ENCODE measurements at regions not wholly inside any gene's neighbourhood (a gene's known extent, or its start where the extent isn't known, plus 50 kb on each side); places are given as distances from the start of the nearest gene placed in this dataset.
"Not testable (repeated sequence)": the region's sequence is repeated elsewhere in the genome, so short reads cannot be mapped to it uniquely, and the experiment has no call there.

DNA sequence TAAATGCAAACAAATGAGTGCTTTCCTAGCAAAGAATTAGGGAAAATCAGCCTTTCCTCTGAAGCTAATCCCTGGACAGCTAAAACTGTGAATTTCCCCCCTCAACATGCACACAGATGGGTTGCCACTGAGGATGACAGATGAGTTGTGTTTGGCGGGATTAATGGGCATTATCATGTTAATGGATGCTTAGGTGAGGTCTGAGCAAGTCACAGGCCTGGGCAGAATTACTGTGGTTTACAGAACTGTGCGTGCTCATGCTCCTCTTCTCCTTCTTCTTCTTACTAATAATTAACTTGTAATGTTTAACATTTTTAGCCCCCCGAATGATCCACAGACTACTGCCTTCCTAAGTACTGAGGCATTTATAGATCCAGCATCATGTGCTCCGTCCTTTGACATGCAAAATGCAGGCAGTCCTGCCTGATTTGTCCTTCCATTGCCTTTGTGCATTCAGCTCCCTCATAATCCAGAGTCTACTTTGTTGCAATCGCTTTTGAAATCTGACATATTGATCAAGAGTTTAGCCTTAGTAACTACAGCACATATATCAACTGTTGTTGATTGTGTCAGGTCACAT lies 753.4 kb upstream of the MMS22L start:
- DNase-seq (ENCODE audit: low spot score), result no peak

GRCh38 chr6:98037571-98037970 lies 754.6 kb upstream of the MMS22L start:
- DNase-seq (ENCODE audit: low spot score), result no peak

GRCh38 chr6:98039443-98039842 lies 756.4 kb upstream of the MMS22L start:
- DNase-seq (ENCODE audit: low spot score), result no peak

GRCh38 chr6:98039904-98040607 lies 757.0 kb upstream of the MMS22L start:
- peak; percentile 16 for DNase-seq (ENCODE audit: low spot score)

DNA sequence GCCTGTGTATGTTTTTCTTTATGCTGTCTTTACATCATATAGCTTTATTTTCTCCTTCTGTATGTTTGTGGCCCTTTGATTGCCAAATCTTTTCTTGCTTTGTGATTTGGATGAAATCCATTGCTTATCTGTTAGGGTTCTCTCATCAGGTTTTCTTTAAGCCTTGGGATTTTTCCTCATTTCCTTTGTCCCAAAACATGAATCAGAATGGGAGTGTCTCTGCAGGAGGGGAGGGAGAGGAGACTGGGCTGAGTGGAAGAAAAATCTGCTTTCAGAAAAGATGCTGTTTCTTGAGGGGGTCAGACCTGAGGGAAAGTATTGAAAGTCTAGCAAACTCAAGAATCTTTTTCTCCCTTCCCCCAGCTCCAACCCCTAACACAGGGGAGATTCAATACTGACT lies 758.0 kb upstream of the MMS22L start:
- no peak for DNase-seq (ENCODE audit: low spot score)

GRCh38 chr6:98041921-98042320 lies 758.9 kb upstream of the MMS22L start:
- no peak for DNase-seq (ENCODE audit: low spot score)

DNA sequence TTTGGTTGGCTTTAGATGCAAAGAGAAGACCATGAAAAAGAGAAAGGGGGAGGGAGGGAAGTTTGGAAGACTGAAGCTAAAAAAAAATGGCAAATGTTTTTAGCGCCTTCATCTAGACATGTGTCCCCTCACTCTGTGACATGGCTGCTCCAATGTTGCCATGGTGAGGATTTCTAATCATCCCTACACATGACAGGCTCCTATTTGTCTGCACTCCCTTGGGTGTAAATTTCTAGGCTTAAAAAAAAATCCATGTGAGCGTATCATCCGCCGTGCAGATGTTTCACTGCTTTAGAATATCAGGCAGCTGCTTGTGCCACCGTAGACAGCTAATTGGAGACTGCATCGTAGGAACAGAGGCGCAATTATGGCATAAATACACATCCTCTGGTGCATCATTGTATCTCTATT lies 761.1 kb upstream of the MMS22L start:
- DNase-seq (ENCODE audit: low spot score), result no peak

DNA sequence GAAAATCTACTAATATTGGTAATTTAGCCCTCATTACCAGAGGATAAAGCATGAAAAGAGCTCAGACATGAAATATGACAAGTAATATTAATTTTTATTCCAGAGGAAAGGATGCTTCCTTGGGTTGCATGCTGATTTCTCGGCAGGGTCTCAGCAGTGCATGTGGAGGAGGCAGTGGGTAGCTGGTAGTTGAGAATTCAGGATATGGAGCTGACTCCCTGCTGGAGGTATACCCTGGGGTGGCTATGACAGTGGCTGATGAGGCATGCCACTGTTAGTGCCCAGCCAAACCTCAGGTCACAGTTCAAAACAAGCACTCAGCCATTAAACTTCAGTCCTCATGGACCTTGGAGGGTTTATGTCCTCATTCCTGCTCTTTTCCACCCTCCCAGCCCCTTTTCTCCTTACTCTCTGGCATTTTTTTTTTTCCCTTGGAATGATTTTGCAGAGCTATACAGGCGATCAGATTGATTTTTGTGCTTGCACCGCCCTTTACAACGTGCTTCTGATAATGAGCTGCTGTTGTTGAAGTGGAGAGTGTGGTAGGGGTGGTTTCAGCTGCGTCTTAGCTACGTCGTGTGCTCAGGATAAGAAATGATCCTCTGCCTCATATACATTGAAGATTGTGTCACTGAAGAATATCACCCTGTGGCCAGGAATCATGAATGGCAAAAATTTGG lies 761.9 kb upstream of the MMS22L start:
- DNase-seq (ENCODE audit: low spot score), result no peak

DNA sequence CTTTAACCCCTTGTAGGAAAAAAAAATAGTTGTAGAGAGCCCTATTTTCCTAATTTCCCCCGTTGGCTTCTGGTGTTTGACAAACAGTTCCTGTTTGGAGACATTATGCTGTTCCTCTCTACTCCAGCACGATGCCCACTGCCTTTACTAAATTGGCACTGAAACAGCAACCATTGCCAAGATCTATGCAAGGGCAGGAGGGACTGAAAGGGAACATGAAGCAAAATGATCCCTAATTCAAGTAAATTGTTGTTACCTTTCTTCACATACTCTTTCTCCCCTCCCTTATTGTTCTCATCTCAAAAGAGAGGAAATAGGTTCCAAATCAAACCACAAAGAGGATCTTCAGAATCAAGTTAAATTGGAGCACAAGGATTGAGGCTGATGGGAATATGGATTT lies 764.1 kb upstream of the MMS22L start:
- no peak for DNase-seq (ENCODE audit: low spot score)

DNA sequence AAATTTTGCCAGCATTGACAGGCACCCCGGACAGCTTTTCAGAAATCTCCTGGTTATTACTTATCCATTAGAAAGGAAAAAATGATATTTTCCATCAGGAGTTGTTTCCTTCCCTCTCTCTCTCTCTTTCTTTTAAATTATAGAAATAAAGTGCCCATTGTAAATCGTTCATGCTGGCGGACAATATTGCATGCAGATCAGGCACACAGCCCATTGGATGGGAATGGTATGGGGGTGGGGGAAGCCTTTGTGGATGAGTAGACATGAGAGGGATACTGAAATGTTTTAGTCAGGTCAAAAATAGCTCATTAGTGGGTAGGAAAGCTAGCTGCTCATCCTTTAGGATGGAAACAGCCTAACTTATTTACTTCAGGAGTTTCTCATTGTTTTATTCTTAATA lies 764.9 kb upstream of the MMS22L start:
- DNase-seq (ENCODE audit: low spot score), result no peak

- DNase-seq (ENCODE audit: low spot score), result no peak
Measured at GRCh38 chr6:98054453-98054852, 771.4 kb upstream of the MMS22L start.

- DNase-seq (ENCODE audit: low spot score), result no peak
Measured at GRCh38 chr6:98056955-98057354, 773.9 kb upstream of the MMS22L start.

DNA sequence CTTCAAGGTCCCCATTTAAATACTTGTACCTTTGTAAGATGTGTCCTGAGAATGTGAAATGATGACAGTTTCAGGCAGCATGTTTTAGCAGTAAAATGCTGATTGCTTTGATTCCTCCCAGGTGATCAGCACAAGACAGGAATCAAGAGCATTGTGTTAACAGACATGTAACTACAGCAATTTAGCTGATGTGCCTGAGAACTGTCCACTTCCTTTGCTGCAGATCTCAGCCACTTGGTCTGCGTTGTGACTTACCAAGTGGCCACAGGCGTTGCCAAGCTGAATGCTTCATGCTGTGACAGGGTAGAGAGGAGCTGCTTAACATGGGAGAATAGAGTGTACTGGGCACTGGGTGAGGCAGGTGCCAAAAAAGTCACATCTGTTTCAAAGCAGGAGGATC lies 767.0 kb upstream of the POU3F2 start:
- DNase-seq (ENCODE audit: low spot score), result no peak

DNA sequence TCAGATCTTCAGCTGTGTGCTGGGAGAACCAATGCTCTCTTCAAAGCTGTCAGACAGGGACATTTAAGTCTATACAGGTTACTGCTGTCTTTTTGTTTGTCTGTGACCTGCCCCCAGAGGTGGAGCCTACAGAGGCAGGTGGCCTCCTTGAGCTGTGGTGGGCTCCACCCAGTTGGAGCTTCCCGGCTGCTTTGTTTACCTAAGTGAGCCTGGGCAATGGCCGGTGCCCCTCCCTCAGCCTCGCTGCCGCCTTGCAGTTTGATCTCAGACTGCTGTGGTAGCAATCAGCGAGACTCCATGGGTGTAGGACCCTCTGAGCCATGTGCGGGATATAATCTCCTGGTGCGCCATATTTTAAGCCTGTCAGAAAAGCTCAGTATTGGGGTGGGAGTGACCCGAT lies 745.8 kb upstream of the POU3F2 start:
- not testable (repeated sequence) for DNase-seq (ENCODE audit: low spot score)

DNA sequence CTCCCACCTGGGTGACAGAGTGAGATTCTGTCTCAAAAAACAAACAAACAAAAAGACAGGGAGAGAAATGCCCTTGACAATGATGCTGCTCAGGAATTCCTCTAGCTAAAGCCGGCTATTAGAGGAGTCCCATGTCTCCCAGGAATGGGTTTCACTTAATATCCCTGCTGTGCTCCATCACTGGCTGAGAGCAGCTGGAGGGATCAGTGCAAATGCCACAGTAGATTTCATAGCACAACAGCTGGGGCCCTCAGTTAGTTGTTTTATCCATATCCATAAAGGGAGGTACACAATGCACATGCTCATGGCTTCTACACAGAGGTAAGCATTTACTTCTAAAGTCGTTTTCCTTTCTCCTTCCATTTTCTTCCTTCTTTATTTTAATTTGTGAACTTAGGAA lies 742.0 kb upstream of the POU3F2 start:
- DNase-seq (ENCODE audit: low spot score), result no peak

- DNase-seq (ENCODE audit: low spot score), result no peak
Measured at GRCh38 chr6:98094696-98095095, 739.7 kb upstream of the POU3F2 start.

DNA sequence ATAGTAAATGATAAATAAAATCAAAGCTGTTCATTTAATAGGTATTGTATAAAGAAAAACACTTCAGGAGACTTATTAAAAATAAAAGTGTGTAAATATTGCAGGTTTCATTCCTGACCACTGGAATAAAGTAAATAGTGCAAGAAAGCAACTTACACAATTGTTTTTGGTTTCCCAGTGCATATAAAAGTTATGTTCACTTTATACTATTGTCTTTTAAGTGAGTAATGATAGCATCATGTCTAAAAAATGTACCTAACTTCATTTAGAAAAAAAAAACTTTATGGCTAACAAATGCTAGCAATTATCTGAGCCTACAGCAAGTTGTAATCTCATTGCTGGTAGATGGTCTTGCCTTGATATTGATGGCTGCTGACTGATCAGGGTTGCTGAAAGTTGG lies 726.6 kb upstream of the POU3F2 start:
- DNase-seq (ENCODE audit: low spot score), result no peak

DNA sequence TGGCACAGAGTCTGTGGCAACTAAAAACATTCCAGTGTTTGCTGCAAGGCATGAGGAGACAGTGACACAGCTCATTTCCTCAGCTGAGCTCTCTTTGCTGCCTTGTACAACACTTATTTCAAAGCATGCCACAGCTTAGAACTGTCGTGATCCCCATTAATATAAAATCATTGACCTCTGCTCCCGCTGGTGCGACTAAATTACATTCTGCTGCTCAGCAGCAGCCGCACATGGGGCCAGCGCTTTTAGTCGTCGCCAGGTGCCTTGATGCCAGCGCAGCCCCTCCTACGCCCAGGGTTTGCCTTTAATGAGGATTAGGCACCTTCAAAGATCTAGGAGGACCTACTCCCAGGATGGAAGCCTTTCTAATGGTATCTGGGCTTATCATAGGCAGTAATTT lies 717.9 kb upstream of the POU3F2 start:
- DNase-seq (ENCODE audit: low spot score), result no peak

DNA sequence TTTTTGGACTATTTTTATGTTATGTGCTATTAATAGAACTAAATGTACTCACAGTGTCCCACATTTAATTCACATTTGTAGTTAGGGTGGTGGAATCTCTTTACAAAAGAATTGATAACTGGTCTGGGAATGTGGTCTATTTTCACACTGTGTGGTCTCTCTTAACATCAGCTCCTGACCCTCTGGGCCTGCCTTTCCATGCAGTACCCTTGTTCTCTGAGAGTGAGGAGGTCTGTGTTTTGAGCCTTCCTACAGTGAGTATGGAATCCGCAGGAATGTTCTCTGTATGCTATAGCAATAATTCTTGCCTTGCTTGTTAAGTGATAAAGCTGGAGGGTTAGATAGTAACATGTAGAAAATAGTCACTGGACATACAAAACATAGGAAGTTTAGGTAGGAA lies 717.3 kb upstream of the POU3F2 start:
- no peak for DNase-seq (ENCODE audit: low spot score)

- no peak for DNase-seq (ENCODE audit: low spot score)
Measured at GRCh38 chr6:98118397-98119045, 715.9 kb upstream of the POU3F2 start.

DNA sequence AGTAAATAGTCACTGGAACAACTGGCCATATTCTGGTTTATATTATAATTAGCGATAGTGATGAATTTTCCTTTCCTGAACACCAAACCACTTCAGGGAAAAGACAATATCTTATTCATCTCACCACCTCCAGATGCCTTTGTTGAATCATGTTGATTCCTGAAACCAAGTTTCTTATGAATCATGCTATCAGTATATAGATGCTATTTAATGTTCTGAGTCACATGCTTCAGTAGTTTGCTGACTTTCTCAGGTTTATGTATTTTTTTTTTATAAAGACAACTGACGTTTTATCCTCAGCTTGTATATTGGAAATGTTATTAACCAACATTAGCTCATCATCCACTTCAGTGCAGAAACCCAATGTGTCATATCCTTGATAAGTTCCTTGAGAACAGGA lies 710.2 kb upstream of the POU3F2 start:
- no peak for DNase-seq (ENCODE audit: low spot score)

- DNase-seq (ENCODE audit: low spot score), result no peak
Measured at GRCh38 chr6:98131290-98131990, 702.9 kb upstream of the POU3F2 start.

- DNase-seq (ENCODE audit: low spot score), result no peak
Measured at GRCh38 chr6:98136333-98136732, 698.0 kb upstream of the POU3F2 start.
